NCI-H128 (cell line): ENCODE measurements at regions not wholly inside any gene's neighbourhood (a gene's known extent, or its start where the extent isn't known, plus 50 kb on each side); places are given as distances from the start of the nearest gene placed in this dataset.
"Not testable (repeated sequence)": the region's sequence is repeated elsewhere in the genome, so short reads cannot be mapped to it uniquely, and the experiment has no call there.

Experiments used
- DNase-seq: peaks from one replicate; lab custom pipeline; 2025; ENCODE audit not compliant: unreplicated experiment; lab: John Stamatoyannopoulos, UW

- not testable (repeated sequence) for DNase-seq
Measured at GRCh38 chr6:27775138-27775795, 136.9 kb downstream of the OR2B2 start.

- not testable (repeated sequence) for DNase-seq
Measured at GRCh38 chr6:27774264-27774600, 138.0 kb downstream of the OR2B2 start.

GRCh38 chr6:27773542-27774263, 138.5 kb downstream of the OR2B2 start:
- not testable (repeated sequence) for DNase-seq

- no peak for DNase-seq
Measured at GRCh38 chr6:27772261-27773001, 139.8 kb downstream of the OR2B2 start.

- no peak for DNase-seq
Measured at GRCh38 chr6:27771235-27771634, 141.0 kb downstream of the OR2B2 start.

GRCh38 chr6:27770724-27771123, 141.5 kb downstream of the OR2B2 start:
- DNase-seq = no peak

GRCh38 chr6:27768556-27768955, 143.6 kb downstream of the OR2B2 start:
- no peak for DNase-seq

- no peak for DNase-seq
Measured at GRCh38 chr6:27767851-27768250, 144.3 kb downstream of the OR2B2 start.

GRCh38 chr6:27766405-27766804, 145.8 kb downstream of the OR2B2 start:
- no peak for DNase-seq

- no peak for DNase-seq
Measured at GRCh38 chr6:27765028-27765590, 147.1 kb downstream of the OR2B2 start.

- DNase-seq = no peak
Measured at GRCh38 chr6:27761391-27761790, 150.8 kb downstream of the OR2B2 start.

- DNase-seq = no peak
Measured at GRCh38 chr6:27760464-27760863, 151.7 kb downstream of the OR2B2 start.

- no peak for DNase-seq
Measured at GRCh38 chr6:27759930-27760329, 152.3 kb downstream of the OR2B2 start.

GRCh38 chr6:27758491-27758890, 153.7 kb downstream of the OR2B2 start:
- no peak for DNase-seq

GRCh38 chr6:27757307-27757706, 154.9 kb downstream of the OR2B2 start:
- DNase-seq = no peak

GRCh38 chr6:27755768-27756167, 156.4 kb downstream of the OR2B2 start:
- DNase-seq = no peak

GRCh38 chr6:27754408-27754782, 157.8 kb downstream of the OR2B2 start:
- DNase-seq = no peak

- peak; percentile 26 for DNase-seq
Measured at GRCh38 chr6:27753668-27754407, 158.4 kb downstream of the OR2B2 start.

GRCh38 chr6:27752038-27752885, 159.9 kb downstream of the OR2B2 start:
- DNase-seq = peak; percentile 73

GRCh38 chr6:27748661-27749060, 163.5 kb downstream of the OR2B2 start:
- DNase-seq = no peak
